Esophagus muscularis mucosa (tissue), 4 donors: ENCODE measurements at regions not wholly inside any gene's neighbourhood (a gene's known extent, or its start where the extent isn't known, plus 50 kb on each side); places are given as distances from the start of the nearest gene placed in this dataset.

ENCODE experiments used
- DNase-seq: peaks from one replicate; pipeline ENCODE4 v3.0.0-alpha.2; 2017; ENCODE audit errors: extremely low spot score
- H3K27ac ChIP-seq, 4 donors: fragments of 200-600 bp; sonication (generic); replicated peaks in 1 of 4; 1 replicate in 3 of 4; 2 replicates in 1 of 4; pipeline ENCODE4 v1.5.1; 2016 to 2019; ENCODE audit warnings: mild to moderate bottlenecking in 1 of 4
- H3K27me3 ChIP-seq, 4 donors: fragments of 200-600 bp; sonication (generic); one replicate each; pipeline versions ENCODE4 v1.5.1 to v1.6.0; 2016 to 2019
- H3K36me3 ChIP-seq, 4 donors: fragments of 200-600 bp; sonication (generic); one replicate each; pipeline ENCODE4 v1.5.1; 2016 to 2019
- H3K4me1 ChIP-seq, 4 donors: fragments of 200-600 bp; sonication (generic); one replicate each; pipeline ENCODE4 v1.5.1; 2016 to 2019
- H3K4me3 ChIP-seq, 4 donors: fragments of 200-600 bp; sonication (generic); 1 replicate in 2 of 4; 2 replicates in 2 of 4; pipeline ENCODE4 v1.5.1; 2016 to 2019; ENCODE audit warnings: mild to moderate bottlenecking in 4 of 4, moderate library complexity in 1 of 4
- H3K9me3 ChIP-seq, 4 donors: fragments of 200-600 bp; sonication (generic); 1 replicate in 3 of 4; 2 replicates in 1 of 4; pipeline ENCODE4 v1.5.1; 2016 to 2019
- EP300 ChIP-seq: sonication (generic); formaldehyde crosslinking; IDR thresholded peaks from one replicate; pipeline ENCODE4 v1.6.1; 2017; ENCODE audit warnings: antibody characterized with exemption
- POLR2A ChIP-seq: fragments of 450-650 bp; IDR thresholded peaks from one replicate; pipeline ENCODE4 v1.6.1; 2017; ENCODE audit warnings: antibody characterized with exemption, moderate library complexity, mild to moderate bottlenecking, low read depth
- POLR2AphosphoS5 ChIP-seq, 2 donors: sonication (generic); formaldehyde crosslinking; IDR thresholded peaks; one replicate each; pipeline ENCODE4 v1.6.1; 2017; ENCODE audit warnings: antibody characterized with exemption in 2 of 2
- WGBS: methylation state at CpG from one replicate; pipeline ENCODE4 v1.1.5; 2018; 5-methylcytosine and 5-hydroxymethylcytosine counted together
- intact Hi-C: fragments of 100-400 bp; cut with DNase I; formaldehyde crosslinking; loops from one replicate; pipeline ENCODE4 v1.15.1; 2023
- TF ChIP-seq, protein P1 (sequence below), 3 experiments: fragments of 200-600 bp in 2 of 3; fragments of 450-650 bp in 1 of 3; sonication (generic) in 2 of 3; IDR thresholded peaks; one replicate each; pipeline ENCODE4 v1.5.1; 2017 to 2019; ENCODE audit warnings: antibody characterized with exemption in 3 of 3, mild to moderate bottlenecking in 2 of 3, moderate library complexity in 1 of 3

GRCh38 chr2:195602687-195603086 lies 54.3 kb upstream of the SLC39A10 start:
- no peak for DNase-seq
- Histone ChIP-seq H3K27me3 (no peaks in the 10 kb centered on the region), H3K4me1 (no peaks in the 10 kb centered on the region), H3K9me3 (no peaks in the 10 kb centered on the region), H3K27ac (no peak overlapping the region), H3K36me3 (no peaks in the 10 kb centered on the region), H3K4me3 (no peak overlapping the region)
- intact Hi-C loops = no loop called here
- TF ChIP-seq EP300 (no peak), POLR2A (no peak), POLR2AphosphoS5 (IDR thresholded peaks at IDR 0.05) (no peak)
- TF ChIP-seq, protein P1, sequence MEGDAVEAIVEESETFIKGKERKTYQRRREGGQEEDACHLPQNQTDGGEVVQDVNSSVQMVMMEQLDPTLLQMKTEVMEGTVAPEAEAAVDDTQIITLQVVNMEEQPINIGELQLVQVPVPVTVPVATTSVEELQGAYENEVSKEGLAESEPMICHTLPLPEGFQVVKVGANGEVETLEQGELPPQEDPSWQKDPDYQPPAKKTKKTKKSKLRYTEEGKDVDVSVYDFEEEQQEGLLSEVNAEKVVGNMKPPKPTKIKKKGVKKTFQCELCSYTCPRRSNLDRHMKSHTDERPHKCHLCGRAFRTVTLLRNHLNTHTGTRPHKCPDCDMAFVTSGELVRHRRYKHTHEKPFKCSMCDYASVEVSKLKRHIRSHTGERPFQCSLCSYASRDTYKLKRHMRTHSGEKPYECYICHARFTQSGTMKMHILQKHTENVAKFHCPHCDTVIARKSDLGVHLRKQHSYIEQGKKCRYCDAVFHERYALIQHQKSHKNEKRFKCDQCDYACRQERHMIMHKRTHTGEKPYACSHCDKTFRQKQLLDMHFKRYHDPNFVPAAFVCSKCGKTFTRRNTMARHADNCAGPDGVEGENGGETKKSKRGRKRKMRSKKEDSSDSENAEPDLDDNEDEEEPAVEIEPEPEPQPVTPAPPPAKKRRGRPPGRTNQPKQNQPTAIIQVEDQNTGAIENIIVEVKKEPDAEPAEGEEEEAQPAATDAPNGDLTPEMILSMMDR (IDR thresholded peaks at IDR 0.05) = no peak
- 88% methylated on average over 7 of the region's 7 CpGs for WGBS

GRCh38 chr2:195601361-195601760 lies 55.7 kb upstream of the SLC39A10 start:
- Histone ChIP-seq H3K27me3 (no peaks in the 10 kb centered on the region), H3K4me1 (no peaks in the 10 kb centered on the region), H3K27ac (no peak overlapping the region), H3K9me3 (no peaks in the 10 kb centered on the region), H3K4me3 (no peak overlapping the region), H3K36me3 (no peaks in the 10 kb centered on the region)
- TF ChIP-seq POLR2AphosphoS5 (IDR thresholded peaks at IDR 0.05) (no peak), POLR2A (no peak), EP300 (no peak)
- TF ChIP-seq, protein P1 (IDR thresholded peaks at IDR 0.05) = no peak
- 77% methylated on average over 6 of the region's 6 CpGs for WGBS
- no peak for DNase-seq
- intact Hi-C loops = no loop called here

- Histone ChIP-seq H3K9me3 (no peaks in the 10 kb centered on the region), H3K4me1 (no peaks in the 10 kb centered on the region), H3K27me3 (no peaks in the 10 kb centered on the region), H3K36me3 (no peaks in the 10 kb centered on the region), H3K27ac (no peak overlapping the region), H3K4me3 (no peak overlapping the region)
- TF ChIP-seq, protein P1 (IDR thresholded peaks at IDR 0.05) = no peak
- no peak for TF ChIP-seq EP300
- TF ChIP-seq POLR2AphosphoS5 (IDR thresholded peaks at IDR 0.05) = no peak
- TF ChIP-seq POLR2A = no peak
- intact Hi-C loops = no loop called here
- DNase-seq = no peak
Observed at GRCh38 chr2:195600778-195601177, 56.2 kb upstream of the SLC39A10 start.

DNA sequence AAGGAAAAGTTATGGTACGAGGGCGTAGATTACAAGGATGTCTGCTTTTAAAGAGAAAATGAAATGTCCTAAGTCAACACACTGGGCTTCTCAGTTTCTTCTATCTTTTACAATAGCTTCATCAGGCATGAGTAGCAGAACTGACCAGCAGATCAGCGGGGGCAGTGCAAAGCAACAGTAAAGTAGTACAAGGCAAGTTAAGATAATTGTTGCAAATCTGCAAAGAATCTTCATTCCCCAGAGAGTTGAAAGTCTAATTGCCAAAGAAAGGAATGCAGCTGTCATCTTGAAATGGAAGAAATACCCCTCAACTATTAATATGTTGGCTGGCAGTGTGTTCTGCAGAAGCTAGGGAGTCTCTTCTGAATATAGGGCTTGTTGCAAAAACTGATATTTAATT lies 60.2 kb upstream of the SLC39A10 start:
- 93% methylated on average over 3 of the region's 3 CpGs for WGBS
- Histone ChIP-seq H3K9me3 (no peaks in the 10 kb centered on the region), H3K36me3 (no peaks in the 10 kb centered on the region), H3K4me3 (no peak overlapping the region), H3K4me1 (no peaks in the 10 kb centered on the region), H3K27ac (no peak overlapping the region), H3K27me3 (no peaks in the 10 kb centered on the region)
- TF ChIP-seq POLR2A (no peak), POLR2AphosphoS5 (IDR thresholded peaks at IDR 0.05) (no peak), EP300 (no peak)
- TF ChIP-seq, protein P1 (IDR thresholded peaks at IDR 0.05) = no peak
- intact Hi-C loops = no loop called here
- no peak for DNase-seq

GRCh38 chr2:195595825-195596224 lies 61.2 kb upstream of the SLC39A10 start:
- no peak for DNase-seq
- no peaks in the 10 kb centered on the region for H3K36me3 ChIP-seq
- WGBS = 90% methylated on average over 6 of the region's 6 CpGs
- no peak overlapping the region for H3K4me3 ChIP-seq
- H3K27ac ChIP-seq = no peak overlapping the region
- no peaks in the 10 kb centered on the region for H3K27me3 ChIP-seq
- TF ChIP-seq POLR2A (no peak), EP300 (no peak), POLR2AphosphoS5 (IDR thresholded peaks at IDR 0.05) (no peak)
- TF ChIP-seq, protein P1 (IDR thresholded peaks at IDR 0.05) = no peak
- no peaks in the 10 kb centered on the region for H3K9me3 ChIP-seq
- intact Hi-C loops = no loop called here
- H3K4me1 ChIP-seq = peaks cover 0 to 4% (median under 1%) of the 10 kb centered on the region in 4 donors
